ENCODE measurements at regions not wholly inside any gene's neighbourhood (a gene's known extent, or its start where the extent isn't known, plus 50 kb on each side); places are given as distances from the start of the nearest gene placed in this dataset.
"Not testable (repeated sequence)": the region's sequence is repeated elsewhere in the genome, so short reads cannot be mapped to it uniquely, and the experiment has no call there.

- CTCF ChIA-PET, result no interaction called here
Measured at GRCh38 chr7:45278763-45279398, 121.3 kb downstream of the RAMP3 start.

GRCh38 chr7:45289611-45290010, 132.0 kb downstream of the RAMP3 start:
- H3K4me3 ChIP-seq (ENCODE audit: low read depth, low read length); H3K27me3 ChIP-seq (ENCODE audit: control insufficient read depth, insufficient read depth, low read length); CTCF ChIA-PET; DNase-seq (ENCODE audit: low read depth); POLR2A ChIA-PET; H3K36me3 ChIP-seq (ENCODE audit: control insufficient read depth, insufficient read depth, low read length): not testable (repeated sequence)

More at GRCh38 chr7:45278763-45279398, 121.3 kb downstream of the RAMP3 start:
- TF ChIP-seq CTCF (IDR thresholded peaks at IDR 0.05; ENCODE audit: insufficient read depth, low read depth, low read length), result no peak
- no peaks in the 10 kb centered on the region for H3K36me3 ChIP-seq (ENCODE audit: control insufficient read depth, insufficient read depth, low read length)
- H3K27me3 ChIP-seq (ENCODE audit: control insufficient read depth, insufficient read depth, low read length), result 0 out of 2 replicates have a peak, but pooled peaks cover 1% of the 10 kb centered on the region
- H3K4me3 ChIP-seq (ENCODE audit: low read depth, low read length), result no peak overlapping the region
- POLR2A ChIA-PET, result no interaction called here
- no peak for DNase-seq (ENCODE audit: low read depth)

GRCh38 chr7:45290880-45291279, 133.3 kb downstream of the RAMP3 start:
- ChIA-PET POLR2A (no interaction called here), CTCF (no interaction called here)
- DNase-seq (ENCODE audit: low read depth), result no peak
- Histone ChIP-seq H3K36me3 (ENCODE audit: control insufficient read depth, insufficient read depth, low read length) (no peaks in the 10 kb centered on the region), H3K4me3 (ENCODE audit: low read depth, low read length) (no peak overlapping the region), H3K27me3 (ENCODE audit: control insufficient read depth, insufficient read depth, low read length) (no peaks in the 10 kb centered on the region)
- no peak for TF ChIP-seq CTCF (IDR thresholded peaks at IDR 0.05; ENCODE audit: insufficient read depth, low read depth, low read length)

GRCh38 chr7:45292481-45292880, 134.9 kb downstream of the RAMP3 start:
- peaks cover 3% of the 10 kb centered on the region; the same call in 1 of the 2 replicates for H3K27me3 ChIP-seq (ENCODE audit: control insufficient read depth, insufficient read depth, low read length)
- POLR2A ChIA-PET, result no interaction called here
- CTCF ChIA-PET, result no interaction called here
- no peak overlapping the region for H3K4me3 ChIP-seq (ENCODE audit: low read depth, low read length)
- TF ChIP-seq CTCF (IDR thresholded peaks at IDR 0.05; ENCODE audit: insufficient read depth, low read depth, low read length), result no peak
- H3K36me3 ChIP-seq (ENCODE audit: control insufficient read depth, insufficient read depth, low read length), result no peaks in the 10 kb centered on the region
- no peak for DNase-seq (ENCODE audit: low read depth)

- TF ChIP-seq CTCF (IDR thresholded peaks at IDR 0.05; ENCODE audit: insufficient read depth, low read depth, low read length), result no peak
- H3K36me3 ChIP-seq (ENCODE audit: control insufficient read depth, insufficient read depth, low read length), result no peaks in the 10 kb centered on the region
- no peak for DNase-seq (ENCODE audit: low read depth)
- ChIA-PET CTCF (no interaction called here), POLR2A (no interaction called here)
- peaks cover 3% of the 10 kb centered on the region; the same call in 1 of the 2 replicates for H3K27me3 ChIP-seq (ENCODE audit: control insufficient read depth, insufficient read depth, low read length)
- no peak overlapping the region for H3K4me3 ChIP-seq (ENCODE audit: low read depth, low read length)
Measured at GRCh38 chr7:45293295-45293942, 135.8 kb downstream of the RAMP3 start.
